HG02642 (cell line): ENCODE measurements at regions not wholly inside any gene's neighbourhood (a gene's known extent, or its start where the extent isn't known, plus 50 kb on each side); places are given as distances from the start of the nearest gene placed in this dataset.
"Not testable (repeated sequence)": the region's sequence is repeated elsewhere in the genome, so short reads cannot be mapped to it uniquely, and the experiment has no call there.

Source experiments
- ATAC-seq: cut with Tn5 transposase; IDR thresholded peaks from one replicate; pipeline ENCODE4 v1.9.1; 2021; ENCODE audit warnings: mild to moderate bottlenecking; ENCODE audit not compliant: unreplicated experiment, poor library complexity

DNA sequence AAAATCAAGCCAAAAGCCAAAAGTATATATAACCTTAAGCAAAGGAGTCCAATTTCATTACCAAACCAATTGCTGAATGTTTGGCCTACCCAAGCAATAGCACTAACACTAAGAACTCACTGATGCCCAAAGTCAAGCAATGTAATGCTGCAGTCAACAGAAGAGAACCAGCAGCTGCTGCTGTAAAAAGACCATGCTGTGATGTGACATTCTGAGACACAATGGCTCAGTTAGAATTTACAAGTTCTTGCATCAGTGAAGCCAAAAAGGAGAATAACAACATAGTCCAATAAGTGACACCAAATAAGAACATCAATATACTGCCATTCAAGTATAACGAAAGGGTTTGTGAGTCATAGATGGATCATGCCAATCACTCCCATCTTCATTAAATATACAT, 514.0 kb upstream of the DIAPH2 start:
- ATAC-seq, result no peak

DNA sequence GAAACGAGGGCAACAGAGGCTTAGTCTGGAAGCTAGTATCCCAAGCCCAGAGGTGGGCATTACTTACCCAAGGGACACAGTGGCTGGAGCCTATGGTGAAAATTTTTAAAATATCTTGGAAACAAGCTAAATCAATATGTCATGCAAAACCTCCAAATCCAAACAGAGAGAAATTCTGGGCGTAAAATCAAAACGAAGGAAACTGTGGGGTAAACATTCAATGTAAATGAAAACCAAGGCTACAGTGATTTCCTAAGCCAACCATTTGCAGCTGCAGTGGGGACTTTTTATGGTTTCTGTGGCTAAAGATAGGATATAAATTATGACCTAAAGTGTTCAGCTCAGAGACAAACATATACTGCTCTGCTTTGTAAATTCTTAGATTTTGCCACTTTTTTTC, 507.7 kb upstream of the DIAPH2 start:
- no peak for ATAC-seq

DNA sequence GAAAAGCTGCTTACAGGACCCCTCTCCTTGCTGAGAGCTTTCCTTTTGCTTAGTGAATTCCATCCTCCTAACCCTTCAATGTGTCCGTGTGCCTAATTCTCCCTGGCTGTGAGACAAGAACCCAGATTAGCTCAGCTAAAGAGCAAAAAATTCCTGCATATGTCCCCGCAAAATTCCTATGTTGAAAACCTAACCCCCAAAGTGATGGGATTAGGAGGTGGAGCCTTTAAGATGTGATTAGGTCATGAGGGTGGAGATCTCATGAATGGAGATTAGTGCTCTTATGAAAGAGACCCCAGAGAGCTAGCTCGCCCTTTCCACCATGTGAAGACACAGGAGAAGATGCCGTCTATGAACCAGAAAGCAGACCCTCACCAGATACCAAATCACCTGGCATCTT, 503.0 kb upstream of the DIAPH2 start:
- ATAC-seq, result no peak

DNA sequence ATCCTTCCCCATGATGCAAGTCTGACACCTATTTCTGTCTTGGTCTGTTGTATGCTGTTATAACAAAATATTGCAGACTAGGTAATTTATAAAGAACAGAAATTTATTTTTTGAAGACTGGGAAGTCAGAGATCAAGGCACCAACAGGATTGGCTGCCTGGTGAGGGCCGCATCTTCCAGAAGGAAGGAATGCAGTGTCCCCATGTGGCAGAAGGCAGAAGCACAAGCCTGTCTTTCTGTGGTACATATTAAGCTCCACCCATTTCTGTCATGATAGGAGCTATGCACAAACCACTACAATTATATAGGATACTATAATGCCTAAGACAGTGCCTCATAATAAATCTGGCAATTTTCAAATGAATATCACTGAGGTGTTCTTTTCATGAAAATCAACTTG, 502.3 kb upstream of the DIAPH2 start:
- no peak for ATAC-seq

DNA sequence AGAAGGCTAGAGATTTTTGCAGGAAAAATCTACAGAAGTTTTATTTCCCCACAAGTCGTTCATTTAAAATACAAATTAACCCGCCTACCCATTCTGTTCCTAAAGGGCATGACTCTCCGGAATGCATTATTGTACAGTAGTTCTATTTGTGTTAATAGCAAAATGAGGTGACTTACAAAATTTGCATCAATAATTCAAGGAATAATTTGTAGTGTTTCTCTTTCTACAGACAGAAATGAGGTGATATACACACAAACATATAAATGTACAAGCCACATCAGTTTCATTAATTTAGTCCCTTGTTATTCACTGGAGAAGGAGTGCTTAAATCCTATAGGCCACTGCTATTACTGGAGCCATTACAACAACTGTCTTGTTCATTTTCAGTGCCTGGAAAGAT, 501.3 kb upstream of the DIAPH2 start:
- ATAC-seq, result no peak

DNA sequence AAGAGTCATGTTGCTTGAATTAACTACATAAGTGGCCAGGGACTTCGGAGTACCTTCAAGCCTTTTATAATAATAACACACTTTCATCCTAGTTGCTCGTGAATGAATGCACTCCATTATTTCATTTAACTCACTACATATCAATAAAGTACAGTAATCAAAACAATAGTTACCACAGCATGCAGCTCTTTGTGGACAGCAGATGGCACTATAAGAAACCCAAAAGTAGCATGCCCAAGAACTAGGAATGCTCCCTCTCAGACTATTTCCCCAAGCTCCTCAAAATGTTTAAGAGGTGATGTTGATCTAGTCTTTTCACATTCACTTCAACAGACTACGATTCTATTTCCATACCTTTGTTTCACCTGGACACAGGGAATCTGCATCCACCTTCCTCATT, 500.8 kb upstream of the DIAPH2 start:
- ATAC-seq, result no peak

DNA sequence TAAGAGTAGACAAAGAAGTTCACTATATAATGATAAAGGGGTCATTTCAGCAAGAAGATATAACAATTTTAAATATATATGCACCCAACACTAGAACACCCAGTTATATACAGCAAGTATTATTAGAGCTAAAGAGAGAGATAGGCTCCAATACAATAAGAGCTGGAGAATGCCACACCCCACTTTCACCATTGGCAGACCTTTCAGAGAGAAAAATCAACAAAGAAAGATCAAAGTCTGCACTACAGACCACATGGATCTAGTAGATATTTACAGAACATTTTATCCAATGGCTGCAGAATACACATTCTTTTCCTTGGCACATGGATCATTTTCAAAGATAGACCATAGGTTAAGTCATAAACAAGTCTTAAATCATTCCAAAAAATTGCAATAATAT, 479.7 kb upstream of the DIAPH2 start:
- ATAC-seq, result no peak

DNA sequence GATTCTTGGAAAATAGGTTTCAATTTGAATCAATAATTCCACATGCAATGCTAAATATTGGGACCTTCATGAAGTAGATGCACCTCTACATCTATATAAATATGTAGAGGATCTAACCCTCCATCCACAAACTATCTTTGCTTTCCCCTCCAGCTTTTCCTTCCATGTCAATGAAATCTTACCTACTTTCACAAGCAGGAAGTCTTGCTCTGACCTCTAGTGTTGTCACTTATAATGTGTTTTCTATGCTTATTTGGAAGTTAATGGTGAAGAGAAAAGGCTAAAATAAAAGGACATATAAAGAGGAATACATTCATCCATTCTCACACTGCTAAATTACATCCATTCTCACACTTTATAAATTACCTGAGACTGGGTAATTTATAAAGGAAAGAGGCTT, 472.7 kb upstream of the DIAPH2 start:
- no peak for ATAC-seq

DNA sequence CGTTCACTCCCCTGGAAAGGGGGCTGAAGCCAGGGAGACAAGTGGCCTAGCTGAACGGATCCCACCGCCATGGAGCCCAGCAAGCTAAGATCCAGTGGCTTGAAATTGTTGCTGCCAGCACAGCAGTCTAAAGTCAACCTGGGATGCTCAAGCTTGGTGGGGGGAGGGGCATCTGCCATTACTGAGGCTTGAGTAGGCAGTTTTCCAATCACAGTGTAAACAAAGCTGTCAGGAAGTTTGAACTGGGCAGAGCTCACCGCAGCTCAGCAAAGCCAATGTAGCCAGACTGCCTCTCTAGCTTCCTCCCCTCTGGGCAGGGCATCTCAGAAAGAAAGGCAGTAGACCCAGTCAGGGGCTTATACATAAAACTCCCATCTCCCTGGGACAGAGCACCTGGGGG, 470.0 kb upstream of the DIAPH2 start:
- ATAC-seq, result not testable (repeated sequence)

DNA sequence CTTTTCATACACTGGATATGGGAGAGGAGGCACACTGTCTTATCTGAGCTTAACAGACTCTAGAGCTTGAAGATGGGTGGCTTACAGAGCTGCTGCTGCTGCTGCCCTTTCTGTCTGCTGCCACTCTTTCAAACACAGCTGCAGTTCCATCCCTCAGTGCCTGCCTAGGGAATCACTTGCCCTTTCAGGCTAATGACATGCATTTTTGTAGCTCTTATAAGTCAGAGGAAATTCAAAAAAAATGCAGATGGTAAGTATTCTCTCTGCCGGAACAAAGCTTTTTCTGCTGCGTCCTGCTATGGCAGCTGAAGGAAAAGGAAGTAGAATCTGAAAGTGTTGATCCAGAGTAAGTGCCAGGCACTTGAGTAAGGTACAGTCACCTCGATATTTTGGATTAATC, 460.4 kb upstream of the DIAPH2 start:
- ATAC-seq, result no peak

DNA sequence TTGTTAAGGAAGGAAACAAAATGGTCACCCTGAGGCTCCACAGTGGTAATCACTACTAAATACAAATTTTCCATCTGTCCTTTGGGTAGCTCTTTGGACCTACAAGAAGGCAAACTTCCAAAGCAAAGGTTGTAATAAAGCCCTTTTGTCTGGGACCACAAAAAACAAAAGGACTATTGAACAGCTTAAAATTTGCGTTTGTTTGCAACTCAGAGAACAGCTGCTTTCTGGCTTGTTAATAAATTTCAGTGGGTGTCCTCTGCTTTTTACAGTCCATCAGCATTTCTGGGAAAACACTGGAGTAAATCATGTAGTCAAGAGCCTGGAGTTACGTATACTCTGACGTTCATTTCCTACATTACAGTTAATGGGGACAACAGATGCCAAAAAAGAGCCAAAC, 439.7 kb upstream of the DIAPH2 start:
- ATAC-seq, result no peak

DNA sequence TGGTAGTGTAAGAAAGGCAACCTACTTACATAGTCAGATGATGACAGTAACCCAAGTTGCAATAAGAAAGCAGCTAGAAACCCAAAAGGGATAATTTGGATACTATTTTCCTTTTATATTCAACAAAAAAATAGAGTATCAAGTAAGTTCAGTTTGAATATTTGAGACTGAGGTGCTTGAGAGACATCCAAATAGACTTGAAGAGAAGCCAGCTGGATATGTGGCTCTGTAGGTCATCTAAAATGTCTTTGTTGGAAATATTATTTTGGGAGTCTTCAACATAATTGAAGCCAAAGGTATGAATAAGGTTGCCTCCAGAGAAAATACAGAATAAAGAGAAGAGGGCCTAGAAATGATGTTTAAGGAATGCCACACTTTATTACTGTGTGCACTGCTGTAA, 438.2 kb upstream of the DIAPH2 start:
- no peak for ATAC-seq
